ENCODE measurements at regions not wholly inside any gene's neighbourhood (a gene's known extent, or its start where the extent isn't known, plus 50 kb on each side); places are given as distances from the start of the nearest gene placed in this dataset.

DNA sequence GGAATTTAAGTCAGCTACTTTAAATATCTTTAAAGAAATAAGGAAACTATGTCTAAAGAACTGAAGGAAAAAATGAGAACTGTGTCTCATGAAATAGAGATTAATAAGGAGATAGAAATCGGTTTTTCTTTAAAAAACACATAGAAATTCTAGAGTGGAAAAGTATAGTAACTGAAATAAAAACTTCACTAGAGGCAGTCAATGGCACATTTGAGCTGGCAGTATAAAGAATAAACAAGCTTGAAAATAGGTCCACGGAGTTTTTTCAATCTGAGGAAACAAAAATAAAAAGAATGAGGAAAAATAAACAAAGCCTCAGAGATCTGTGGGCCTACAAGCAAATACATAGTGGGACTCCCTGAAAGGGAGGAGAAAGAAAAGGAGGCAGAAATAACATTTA lies 127.5 kb downstream of the TWIST2 start:
- no peak for DNase-seq
- in situ Hi-C loops (cut with HindIII; ENCODE audit: low pct_ligation_motif_present, low sequenced_read_pairs), result no loop called here
- Histone ChIP-seq H3K27me3 (replicated peaks) (no peaks in the 10 kb centered on the region), H3K27ac (no peak overlapping the region), H3K4me3 (ENCODE audit: low read depth, low read length) (no peak overlapping the region), H3K36me3 (replicated peaks) (no peaks in the 10 kb centered on the region)
- TF ChIP-seq, protein P1, sequence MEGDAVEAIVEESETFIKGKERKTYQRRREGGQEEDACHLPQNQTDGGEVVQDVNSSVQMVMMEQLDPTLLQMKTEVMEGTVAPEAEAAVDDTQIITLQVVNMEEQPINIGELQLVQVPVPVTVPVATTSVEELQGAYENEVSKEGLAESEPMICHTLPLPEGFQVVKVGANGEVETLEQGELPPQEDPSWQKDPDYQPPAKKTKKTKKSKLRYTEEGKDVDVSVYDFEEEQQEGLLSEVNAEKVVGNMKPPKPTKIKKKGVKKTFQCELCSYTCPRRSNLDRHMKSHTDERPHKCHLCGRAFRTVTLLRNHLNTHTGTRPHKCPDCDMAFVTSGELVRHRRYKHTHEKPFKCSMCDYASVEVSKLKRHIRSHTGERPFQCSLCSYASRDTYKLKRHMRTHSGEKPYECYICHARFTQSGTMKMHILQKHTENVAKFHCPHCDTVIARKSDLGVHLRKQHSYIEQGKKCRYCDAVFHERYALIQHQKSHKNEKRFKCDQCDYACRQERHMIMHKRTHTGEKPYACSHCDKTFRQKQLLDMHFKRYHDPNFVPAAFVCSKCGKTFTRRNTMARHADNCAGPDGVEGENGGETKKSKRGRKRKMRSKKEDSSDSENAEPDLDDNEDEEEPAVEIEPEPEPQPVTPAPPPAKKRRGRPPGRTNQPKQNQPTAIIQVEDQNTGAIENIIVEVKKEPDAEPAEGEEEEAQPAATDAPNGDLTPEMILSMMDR (IDR thresholded peaks at IDR 0.05; ENCODE audit: low read depth, low read length, missing control alignments), result no peak

DNA sequence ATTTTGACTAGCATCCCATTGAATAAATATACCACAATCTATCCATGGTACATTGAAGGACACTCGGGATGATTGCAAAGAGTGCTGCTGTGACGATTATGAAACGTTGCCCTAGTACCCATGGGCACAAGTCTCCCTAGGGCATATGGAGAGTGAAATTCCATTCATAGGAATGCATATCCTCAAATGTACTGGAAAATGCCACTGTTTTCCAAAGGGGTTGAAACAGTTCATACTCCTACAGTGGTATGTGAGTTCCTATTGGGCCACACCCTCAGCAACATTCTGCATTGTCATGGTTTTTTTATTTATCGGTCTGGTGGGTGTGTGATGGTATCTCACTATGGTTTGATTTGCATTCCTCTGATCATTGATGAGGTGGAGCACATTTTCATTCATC lies 130.6 kb downstream of the TWIST2 start:
- TF ChIP-seq, protein P1 (IDR thresholded peaks at IDR 0.05; ENCODE audit: low read depth, low read length, missing control alignments), result no peak
- Histone ChIP-seq H3K27ac (no peak overlapping the region), H3K36me3 (replicated peaks) (no peaks in the 10 kb centered on the region), H3K4me3 (ENCODE audit: low read depth, low read length) (no peak overlapping the region), H3K27me3 (replicated peaks) (no peaks in the 10 kb centered on the region)
- DNase-seq, result no peak
- in situ Hi-C loops (cut with HindIII; ENCODE audit: low pct_ligation_motif_present, low sequenced_read_pairs), result no loop called here

DNA sequence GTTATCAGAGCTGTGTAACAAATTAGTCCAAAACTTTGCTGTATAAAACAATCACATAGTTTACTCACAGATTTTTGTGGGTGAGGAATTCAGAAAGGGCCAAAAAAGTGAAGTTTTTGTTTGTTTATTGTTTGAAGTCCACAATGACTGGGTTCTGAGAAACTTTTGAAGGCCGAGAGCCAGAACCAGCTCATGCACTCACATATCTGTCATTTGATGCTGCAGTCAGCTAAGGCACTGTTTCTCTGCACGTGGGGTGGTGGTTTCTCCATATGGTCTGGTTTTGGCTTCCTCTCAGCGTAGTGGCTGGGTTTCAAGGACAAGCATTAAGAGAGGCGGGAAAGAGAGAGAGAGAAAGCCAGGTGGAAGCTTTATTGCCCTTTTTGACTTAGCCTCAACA lies 131.8 kb downstream of the TWIST2 start:
- Histone ChIP-seq H3K27me3 (replicated peaks) (no peaks in the 10 kb centered on the region), H3K4me3 (ENCODE audit: low read depth, low read length) (no peak overlapping the region), H3K36me3 (replicated peaks) (no peaks in the 10 kb centered on the region), H3K27ac (no peak overlapping the region)
- TF ChIP-seq, protein P1 (IDR thresholded peaks at IDR 0.05; ENCODE audit: low read depth, low read length, missing control alignments), result no peak
- in situ Hi-C loops (cut with HindIII; ENCODE audit: low pct_ligation_motif_present, low sequenced_read_pairs), result no loop called here
- no peak for DNase-seq

DNA sequence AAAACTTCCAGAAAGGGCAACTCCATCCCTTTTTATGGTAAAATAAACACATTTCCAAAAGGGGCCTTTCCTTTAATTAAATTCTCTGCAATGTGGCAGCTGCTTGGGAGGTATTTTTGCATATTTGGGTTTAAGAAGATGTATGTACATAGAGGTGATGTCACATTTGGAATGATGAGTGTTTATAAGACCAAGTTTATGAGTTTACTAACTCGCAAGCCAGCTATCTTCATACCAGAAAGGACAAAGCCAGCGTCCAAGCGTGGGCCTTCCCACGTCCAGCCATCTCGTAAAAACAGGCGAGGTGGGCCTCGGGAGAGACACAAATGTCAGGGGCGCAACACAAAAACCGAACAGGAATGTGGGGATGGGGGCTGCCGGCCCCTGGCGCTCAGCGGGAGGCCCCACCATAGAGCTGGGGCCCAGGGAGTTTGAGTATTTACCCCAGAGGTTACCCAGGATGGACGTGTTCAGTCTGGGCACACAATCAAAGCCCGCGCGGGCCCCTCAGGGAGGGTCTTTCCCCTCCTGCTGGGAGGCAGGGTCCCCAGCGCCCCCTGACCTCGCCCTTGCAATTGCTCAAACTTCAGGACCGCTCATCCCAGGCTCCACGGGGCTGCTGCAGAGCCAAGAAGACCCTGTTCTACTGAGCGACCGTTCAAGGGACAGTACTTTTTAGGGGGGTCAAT lies 137.3 kb downstream of the TWIST2 start:
- DNase-seq, result no peak
- TF ChIP-seq, protein P1 (IDR thresholded peaks at IDR 0.05; ENCODE audit: low read depth, low read length, missing control alignments), result no peak
- Histone ChIP-seq H3K36me3 (replicated peaks) (no peaks in the 10 kb centered on the region), H3K27me3 (replicated peaks) (no peaks in the 10 kb centered on the region), H3K27ac (no peak overlapping the region), H3K4me3 (ENCODE audit: low read depth, low read length) (no peak overlapping the region)
- in situ Hi-C loops (cut with HindIII; ENCODE audit: low pct_ligation_motif_present, low sequenced_read_pairs), result no loop called here

DNA sequence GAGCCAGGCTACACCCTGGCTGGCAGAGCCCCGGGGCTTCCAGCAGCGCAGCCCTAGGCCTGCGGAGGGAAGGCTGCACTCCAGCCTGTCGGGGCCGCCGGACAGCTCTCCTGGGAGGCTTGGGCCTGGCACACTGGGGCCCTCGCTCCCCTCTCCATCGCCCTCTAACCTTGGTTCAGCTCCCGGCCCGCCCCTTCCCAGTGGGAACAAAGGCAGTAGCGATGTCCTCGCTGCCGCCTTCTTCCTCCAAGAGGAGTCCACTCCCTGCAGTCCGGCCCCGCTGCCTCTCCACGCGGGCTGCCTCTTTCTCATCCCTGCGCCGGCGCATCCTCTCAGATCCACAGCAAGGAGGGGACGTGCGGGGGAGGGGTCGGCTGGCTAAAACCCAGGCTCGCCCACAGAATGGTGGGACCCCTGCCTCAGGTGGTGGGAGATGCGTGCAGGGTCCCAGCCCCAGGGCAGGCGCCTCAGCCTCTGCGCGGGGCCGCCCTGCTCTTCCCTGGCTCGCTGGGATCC lies 138.1 kb downstream of the TWIST2 start:
- Histone ChIP-seq H3K4me3 (ENCODE audit: low read depth, low read length) (no peak overlapping the region), H3K36me3 (replicated peaks) (no peaks in the 10 kb centered on the region), H3K27ac (no peak overlapping the region), H3K27me3 (replicated peaks) (no peaks in the 10 kb centered on the region)
- TF ChIP-seq, protein P1 (IDR thresholded peaks at IDR 0.05; ENCODE audit: low read depth, low read length, missing control alignments), result no peak
- DNase-seq, result no peak
- in situ Hi-C loops (cut with HindIII; ENCODE audit: low pct_ligation_motif_present, low sequenced_read_pairs), result no loop called here
